NOMO-1 (cell line): ENCODE measurements at regions not wholly inside any gene's neighbourhood (a gene's known extent, or its start where the extent isn't known, plus 50 kb on each side); places are given as distances from the start of the nearest gene placed in this dataset.

Experiments
- DNase-seq, 2 experiments: peaks; one replicate each; lab custom pipeline; 2025; ENCODE audit not compliant: unreplicated experiment in 2 of 2; lab: John Stamatoyannopoulos, UW

- no peak for DNase-seq
Measured at GRCh38 chr4:114495471-114495928, 103.1 kb upstream of the UGT8 start.

GRCh38 chr4:114497116-114497515, 101.5 kb upstream of the UGT8 start:
- DNase-seq = no peak

GRCh38 chr4:114509340-114509739, 89.3 kb upstream of the UGT8 start:
- DNase-seq = no peak

GRCh38 chr4:114512595-114513295, 85.9 kb upstream of the UGT8 start:
- no peak for DNase-seq

GRCh38 chr4:114519368-114519767, 79.2 kb upstream of the UGT8 start:
- DNase-seq = no peak

- DNase-seq = no peak
Measured at GRCh38 chr4:114527170-114527569, 71.4 kb upstream of the UGT8 start.

- no peak for DNase-seq
Measured at GRCh38 chr4:114527637-114528036, 71.0 kb upstream of the UGT8 start.

- DNase-seq = no peak
Measured at GRCh38 chr4:114535725-114536124, 62.9 kb upstream of the UGT8 start.

GRCh38 chr4:114537352-114537751, 61.3 kb upstream of the UGT8 start:
- no peak for DNase-seq

GRCh38 chr4:114538012-114538617, 60.5 kb upstream of the UGT8 start:
- DNase-seq = no peak

GRCh38 chr4:114539985-114540384, 58.6 kb upstream of the UGT8 start:
- DNase-seq = no peak

- no peak for DNase-seq
Measured at GRCh38 chr4:114547340-114548134, 51.1 kb upstream of the UGT8 start.
